NCI-H2171 treated with DMSO at 0.1 percent for 48 hours (cell line): ENCODE measurements at regions not wholly inside any gene's neighbourhood (a gene's known extent, or its start where the extent isn't known, plus 50 kb on each side); places are given as distances from the start of the nearest gene placed in this dataset.
A peak's percentile ranks its signal among the peaks of the same experiment; 100 is the strongest.
"Not testable (repeated sequence)": the region's sequence is repeated elsewhere in the genome, so short reads cannot be mapped to it uniquely, and the experiment has no call there.

Experiments
- DNase-seq: peaks from one replicate; lab custom pipeline; 2025; lab: John Stamatoyannopoulos, UW

DNA sequence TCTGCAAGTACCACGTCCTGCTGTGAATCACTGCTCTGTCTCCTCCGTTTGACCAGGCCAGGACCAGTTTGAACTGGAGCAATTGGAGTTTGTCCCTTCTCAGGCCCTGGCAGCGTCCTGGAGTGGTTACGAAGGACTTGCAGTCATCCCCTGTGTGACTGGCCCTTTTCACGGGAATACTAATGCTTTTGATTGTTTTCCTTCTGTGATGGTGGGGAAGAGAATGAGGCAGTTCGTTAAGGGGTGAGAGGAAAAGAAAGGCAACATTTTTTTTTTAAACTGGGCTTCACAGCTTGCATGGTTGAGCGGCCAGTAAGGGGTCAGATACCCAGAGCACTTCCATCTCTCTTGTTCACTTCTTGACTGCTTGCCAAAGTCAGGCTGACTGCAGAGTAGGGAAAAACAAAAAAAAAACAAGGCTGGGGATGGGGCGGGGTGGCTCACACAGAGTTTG is 153.5 kb upstream of the STK32A start:
- DNase-seq: peak; percentile 1

DNA sequence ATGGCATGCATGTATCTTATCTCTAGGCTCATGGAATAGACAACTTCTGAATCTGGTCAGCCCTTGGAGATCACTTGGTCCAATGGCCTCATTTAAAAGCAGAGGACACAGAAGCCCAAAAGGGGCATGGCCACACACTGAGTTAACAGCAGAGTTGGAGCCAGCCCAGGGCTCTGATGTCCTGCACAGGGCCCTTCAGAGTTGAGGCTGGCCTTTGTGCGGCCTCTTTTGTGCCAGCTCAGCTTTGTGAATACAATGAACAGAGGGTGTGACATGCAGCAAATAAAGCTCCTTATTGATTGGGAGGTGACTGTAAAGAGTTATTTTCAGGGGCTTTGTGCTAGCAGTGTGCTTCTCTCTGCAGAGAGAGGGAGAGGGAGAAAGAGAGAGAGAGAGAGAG is 150.1 kb upstream of the STK32A start:
- DNase-seq: no peak

DNA sequence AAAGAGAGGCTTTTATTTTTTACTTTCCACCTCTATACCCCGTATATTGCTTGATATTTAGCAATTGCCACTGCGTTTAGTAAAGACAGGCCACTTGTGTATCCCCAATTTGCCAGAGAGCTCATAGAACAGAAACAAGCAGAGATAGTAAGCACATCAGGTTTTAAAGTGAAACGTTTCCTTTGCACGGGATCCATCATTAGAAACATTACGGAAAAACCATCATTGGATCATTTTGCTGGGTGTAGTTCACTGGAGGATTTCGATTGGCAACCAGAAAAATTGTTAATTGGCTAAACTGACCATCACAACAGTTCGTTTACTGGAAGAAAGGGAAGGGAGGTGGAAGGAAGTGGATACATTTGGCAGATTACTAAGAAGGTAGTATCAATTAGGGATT is 149.4 kb upstream of the STK32A start:
- no peak for DNase-seq

DNA sequence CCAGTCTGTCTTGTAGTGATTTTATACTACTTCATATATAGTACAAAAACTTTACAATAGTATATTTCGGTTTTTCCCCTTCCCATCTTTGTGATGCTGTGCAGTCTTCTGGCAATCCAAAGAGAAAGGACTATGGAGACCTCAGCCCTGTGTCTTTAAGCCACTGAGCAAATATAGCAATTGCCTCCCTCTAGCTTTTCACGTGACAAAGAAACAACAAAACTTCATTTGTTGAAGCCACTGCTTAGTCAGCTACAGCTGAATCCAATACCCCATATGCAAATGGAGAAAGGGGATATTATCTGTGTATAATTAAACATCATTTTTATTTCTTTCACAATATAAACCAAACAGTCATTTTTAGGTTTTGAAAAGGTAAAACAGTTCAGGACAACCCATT is 142.8 kb upstream of the STK32A start:
- DNase-seq: no peak

DNA sequence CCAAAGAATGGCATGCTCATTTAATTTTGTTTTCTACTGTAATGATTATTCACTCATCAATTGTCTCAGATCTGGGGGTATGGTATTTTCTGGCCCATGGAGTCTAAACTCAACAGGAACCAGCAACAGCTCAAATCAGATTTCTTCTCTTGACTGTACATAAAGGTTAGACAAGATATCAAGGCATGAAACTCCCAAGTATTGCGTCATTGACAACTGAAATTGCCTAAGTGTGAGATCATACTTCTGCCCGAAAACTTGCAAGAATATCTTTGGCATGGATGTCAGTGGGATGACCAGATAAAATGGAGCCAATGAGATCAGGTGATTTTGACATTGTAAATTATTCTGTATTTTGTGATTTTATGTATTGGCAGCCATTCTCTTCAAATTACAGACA is 141.7 kb upstream of the STK32A start:
- no peak for DNase-seq

DNA sequence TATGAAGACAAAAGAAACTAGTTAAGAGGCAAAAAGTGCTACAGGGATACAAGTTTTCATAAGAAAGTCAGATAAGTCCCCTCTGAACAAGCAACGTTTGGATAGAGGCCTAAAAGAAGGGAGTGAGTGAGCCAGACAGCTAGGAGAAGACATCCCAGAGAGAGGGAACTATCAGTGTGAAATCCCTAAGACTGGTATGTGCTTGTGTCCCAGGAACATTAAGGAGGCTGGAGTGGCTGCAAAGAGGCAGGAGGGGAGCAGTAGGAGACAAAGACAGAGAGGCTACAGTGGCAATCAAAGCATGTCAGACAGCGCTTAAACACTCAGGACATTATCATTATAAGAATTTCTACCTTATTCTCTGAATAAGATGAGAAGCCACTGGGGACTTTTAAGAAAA is 139.1 kb upstream of the STK32A start:
- no peak for DNase-seq

DNA sequence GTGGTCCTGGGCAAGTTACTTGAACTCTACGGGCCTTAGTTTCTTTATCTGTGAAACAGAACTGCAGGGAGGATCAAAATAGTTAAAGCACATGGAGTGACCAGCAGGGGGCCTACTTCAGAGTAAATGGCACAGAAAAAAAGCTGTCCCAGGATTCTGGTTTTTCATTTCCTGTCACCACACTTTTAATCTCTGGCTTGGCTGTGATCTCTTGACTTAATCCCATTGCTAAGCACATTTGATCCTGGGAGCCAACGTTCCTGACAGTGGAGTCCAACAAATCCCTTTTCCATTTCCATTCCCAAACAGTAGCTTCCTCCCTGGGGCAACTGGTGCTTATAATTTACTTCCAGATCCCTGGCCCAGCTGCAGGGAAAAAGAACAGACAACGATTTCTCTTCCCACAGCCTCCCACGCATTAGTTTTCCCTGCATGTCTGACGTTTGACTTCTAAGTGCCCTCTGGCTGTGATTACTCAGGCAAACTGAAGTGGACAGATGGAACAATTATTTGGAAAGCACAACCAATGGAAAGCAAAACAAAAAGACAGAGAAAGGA is 136.5 kb upstream of the STK32A start:
- DNase-seq: peak; percentile 71

DNA sequence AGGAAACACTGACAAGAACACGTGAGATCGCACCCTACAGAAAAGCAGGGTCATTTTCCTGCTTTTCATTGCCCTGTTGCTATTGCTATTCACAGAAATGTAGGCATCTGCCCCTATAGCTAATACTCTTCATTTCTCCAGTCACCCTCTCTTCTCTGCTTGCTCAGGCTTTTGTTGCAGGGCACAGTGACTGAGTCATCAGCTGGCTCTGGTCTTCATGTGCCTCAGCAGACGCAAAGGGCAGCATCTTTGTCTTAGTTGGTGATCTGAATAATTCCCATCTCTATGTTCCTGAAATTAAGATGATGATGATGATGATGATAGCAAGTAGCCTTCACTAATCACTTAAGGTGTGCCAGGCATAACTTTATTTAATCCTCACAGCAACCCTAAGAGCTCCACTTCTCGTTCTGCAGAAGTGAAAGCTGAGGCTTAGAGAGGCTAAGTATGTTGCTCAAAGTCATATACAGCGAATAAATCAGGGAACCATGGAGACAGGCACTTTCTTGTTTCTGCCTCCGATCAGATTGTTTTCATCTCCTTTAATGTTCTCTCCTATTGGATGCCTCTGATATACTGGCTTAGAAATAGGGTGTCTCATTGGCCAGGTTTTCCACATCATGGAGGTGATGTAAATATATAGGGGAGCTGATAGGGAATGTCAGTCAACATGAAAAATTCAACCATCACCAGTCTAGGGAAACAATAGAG is 133.0 kb upstream of the STK32A start:
- DNase-seq: no peak

DNA sequence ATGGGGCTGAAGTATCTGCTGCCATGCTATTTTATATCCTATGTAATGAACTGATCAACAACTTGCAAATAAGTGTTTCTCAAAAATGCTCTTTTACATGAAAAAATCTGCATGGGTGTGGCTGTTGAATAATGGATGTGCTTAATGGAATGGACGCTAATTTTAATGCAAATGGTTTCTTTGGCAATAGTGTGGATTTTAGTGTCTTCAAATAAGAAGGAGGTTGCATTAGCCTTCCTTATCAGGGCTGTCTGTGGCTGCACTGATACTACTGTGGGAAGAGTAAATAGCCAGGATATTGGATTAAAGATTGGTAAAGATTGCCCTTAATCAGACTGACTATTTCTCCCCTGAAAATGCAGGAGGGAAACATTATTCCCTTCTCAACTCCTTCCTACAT is 121.9 kb upstream of the STK32A start:
- no peak for DNase-seq

DNA sequence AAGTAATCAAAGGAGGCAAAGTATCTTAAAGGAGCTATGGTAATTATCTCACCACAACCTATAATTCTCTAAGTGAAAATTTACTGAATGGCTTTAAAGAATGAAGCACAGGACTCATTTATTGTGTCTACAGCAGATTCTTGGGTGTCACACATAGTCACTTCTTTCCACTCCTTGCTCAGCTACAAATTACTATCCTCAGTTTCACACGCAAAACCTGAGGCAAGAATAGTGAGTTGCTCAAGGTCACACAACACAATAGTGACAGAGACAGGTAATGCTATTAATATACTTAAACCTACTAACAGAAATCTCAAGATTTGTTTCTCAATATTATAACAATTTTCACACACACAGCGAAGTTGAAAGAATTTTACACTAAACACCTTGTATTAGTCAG is 120.9 kb upstream of the STK32A start:
- no peak for DNase-seq

DNA sequence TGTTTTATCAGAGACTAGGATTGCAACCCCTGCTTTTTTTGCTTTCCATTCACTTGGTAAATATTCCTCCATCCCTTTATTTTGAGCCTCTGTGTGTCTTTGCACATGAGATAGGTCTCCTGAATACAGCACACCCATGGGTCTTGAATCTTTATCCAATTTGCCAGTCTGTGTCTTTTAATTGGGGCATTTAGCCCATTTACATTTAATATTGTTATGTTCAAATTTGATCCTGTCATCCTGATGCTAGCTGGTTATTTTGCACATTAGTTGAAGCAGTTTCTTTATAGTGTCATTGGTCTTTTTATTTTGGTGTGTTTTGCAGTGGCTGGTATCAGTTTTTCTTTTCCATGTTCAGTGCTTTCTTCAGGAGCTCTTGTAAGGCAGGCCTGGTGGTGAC is 95.1 kb upstream of the STK32A start:
- not testable (repeated sequence) for DNase-seq

DNA sequence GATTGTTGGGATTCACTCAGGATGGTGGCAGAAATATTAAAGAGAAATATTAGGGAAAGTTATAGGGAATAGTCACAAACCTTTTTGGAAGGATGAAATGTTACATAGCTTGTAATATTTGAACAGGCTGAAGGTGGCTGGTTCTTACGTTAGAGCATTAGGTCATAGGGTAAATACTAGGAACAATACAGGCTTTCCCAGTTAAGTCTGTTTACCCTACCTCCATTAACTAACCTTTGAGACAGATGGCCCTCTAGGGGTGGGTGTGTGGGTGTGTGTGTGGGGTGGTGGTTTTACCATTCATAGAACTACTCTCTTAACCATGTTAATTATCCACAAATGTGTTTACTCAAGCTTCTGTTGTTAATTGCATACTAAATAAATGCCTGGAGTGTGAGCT is 94.3 kb upstream of the STK32A start:
- no peak for DNase-seq

DNA sequence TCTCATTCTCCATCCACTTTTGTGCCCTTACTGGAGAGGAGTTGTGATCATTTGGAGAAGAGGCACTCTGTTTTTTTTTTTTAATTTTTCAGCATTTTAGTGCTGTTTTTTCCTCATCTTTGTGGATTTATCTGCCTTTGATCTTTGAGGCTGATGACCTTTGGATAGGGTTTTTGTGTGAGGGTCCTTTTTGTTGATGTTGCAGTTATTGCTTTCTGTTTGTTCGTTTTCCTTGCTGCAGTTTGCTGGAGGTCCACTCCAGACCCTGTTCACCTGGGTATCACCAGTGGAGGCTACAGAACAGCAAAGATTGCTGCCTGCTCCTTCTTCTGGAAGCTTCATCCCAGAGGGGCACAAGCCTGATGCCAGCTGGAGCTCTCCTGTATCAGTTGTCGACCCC is 93.2 kb upstream of the STK32A start:
- not testable (repeated sequence) for DNase-seq

DNA sequence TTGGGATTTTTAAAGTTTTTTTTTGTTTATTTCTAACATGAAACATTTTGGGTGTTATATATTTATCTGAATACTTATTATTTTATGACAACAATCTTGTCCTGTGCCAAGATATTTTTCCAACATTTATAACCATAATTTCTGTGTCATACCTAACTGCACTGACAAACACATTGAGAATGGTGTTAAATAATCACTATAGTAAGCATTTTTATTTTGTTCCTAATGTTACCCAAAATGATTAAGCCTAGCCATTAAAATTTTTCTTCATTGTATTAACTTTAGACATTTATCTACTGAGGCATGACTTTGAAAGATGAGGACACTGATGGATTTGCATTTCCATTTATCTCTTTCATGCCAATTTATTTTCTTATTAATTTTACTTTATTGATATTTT is 91.6 kb upstream of the STK32A start:
- no peak for DNase-seq

DNA sequence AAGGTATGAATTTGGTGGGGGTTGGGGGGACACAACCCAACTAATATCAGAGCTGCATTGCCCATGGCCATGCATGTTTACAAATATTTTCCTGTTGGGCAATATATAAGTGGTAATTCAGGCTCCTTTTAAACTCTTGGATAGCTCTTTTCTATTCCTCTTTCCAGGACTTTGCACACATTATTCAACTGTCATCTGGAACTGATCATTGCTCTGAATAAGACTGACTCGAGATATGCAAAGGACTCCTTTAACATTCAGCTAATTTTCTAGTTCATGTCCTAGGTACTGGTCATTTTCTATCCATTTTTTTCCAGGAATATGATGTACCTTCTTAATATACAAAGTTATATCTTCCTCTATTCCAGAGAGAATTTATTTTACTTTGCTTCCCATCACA is 89.5 kb upstream of the STK32A start:
- DNase-seq: no peak

DNA sequence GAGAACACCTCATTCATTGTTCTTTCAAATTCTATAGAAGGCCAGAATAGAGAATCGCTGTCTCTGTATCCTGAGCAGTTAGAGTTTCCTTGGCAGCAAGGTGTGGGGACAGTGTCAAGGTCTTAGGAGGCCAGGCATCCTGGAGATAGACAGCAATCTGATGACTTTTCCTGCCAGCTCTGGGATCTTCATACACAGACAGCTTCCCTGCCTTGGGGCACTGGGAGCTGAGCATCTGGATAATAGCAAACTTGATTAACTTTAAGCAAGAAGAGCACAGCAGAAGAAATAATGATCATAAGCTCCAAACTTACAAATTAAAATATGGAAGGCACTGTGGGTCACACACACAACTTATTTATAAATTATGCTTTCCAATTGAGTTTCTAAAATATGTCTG is 86.1 kb upstream of the STK32A start:
- DNase-seq: no peak

DNA sequence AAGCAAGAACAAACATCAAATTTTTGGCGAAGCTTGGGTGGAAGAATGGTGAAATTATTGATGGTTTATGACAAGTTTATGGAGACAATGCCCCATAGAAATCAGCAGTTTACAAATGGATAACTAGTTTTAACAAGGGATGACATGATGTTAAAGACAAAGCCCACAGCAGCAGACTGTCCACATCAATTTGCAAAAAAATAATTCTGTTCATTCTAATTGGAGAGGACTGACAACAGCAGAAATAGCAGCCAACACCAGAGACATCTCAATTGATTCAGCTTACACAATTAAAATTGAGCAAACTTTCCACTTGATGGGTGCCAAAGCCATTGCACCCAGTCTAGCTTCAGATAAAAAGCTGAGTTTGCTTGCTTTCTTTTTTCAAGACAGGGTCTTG is 82.7 kb upstream of the STK32A start:
- no peak for DNase-seq

DNA sequence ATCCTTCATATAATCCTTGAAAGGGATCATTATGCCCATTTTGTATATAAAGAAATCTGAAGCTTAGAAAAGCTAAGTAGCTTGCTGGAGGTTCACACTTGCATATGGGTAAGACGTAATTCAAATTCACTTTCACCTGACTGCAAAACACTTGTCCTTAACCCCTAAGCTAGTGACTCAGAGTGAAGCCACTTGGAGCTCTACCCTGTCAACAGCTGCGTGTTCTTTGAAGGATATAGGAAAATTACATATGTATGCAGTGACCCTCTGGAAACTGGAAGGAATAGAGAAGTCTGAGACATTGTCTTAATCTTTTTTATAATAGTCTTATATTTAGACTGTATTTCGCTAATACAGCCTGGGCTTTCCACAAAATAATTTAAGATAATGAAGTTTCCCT is 80.0 kb upstream of the STK32A start:
- DNase-seq: no peak

DNA sequence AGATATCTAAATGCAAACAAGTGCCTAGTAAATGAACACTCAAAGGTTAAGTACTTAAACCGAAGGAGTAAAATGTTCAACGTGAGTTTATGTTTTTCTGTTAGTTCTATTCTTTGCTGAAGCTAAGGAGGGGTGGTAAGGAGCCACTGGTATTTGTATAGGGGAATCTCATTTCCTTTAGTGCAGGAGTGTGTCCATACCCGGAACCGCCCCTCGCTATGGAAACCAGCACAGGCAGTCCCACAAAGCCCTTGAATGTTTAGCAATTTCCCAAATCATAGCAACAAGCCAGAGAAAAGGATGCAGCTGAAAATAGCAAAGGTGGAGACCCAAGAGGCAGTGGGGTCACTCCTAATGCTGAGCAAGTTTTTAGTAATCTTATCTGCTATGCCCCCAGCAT is 78.8 kb upstream of the STK32A start:
- DNase-seq: no peak

DNA sequence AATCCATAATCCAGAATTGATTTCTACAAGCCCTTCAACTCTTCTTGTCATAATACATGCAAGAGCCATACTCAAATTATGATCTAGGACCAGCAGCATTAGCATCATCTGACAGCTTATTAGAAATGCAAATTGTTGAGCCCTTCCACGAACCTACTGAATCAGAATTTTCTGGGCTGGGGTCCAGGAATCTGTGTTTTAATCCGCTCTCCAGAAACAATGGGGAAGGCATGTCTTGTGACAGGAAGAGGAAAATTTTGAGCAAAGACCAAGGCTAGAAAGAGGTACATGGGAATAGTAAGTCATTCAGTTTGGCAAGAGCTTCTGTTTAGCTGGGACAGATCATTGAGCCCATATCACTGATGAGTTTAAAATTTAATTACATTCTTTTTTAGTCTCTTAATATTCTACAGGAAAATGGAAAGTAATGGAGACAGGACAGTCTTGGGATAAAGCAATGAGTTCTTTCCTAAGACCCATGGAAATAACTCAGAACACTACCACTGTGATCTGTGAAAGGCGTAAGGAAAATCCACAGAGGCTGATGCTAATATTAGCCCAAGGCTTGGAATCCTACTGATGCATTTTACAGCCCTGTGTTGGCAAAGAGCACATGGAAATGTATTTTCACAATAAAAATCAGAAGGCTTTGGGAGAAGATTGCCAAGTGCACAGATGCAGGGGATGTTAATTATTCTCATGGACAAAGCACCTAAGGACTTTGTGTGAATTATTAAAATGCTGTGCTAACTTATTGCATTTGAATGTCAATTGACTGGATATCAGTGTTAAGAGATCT is 73.7 kb upstream of the STK32A start:
- no peak for DNase-seq

DNA sequence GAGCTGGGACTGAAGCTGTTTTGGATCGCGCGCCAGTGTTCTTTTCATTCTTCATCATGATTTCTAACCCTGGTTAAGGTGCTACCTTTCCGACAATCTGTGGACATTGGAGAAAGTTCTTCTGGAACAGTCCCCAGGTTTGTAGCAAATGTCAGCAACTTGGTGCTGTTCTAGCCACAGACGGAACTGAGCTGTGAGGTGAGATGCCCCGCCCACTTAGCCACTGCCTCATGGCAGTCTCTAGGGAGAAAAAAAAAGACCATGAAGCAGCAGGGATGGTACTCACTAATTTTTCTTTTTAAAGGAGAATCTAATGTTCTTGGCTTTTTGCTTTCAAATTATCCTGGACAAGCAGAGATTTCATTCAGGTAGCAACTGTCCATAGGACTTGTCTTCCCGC is 72.1 kb upstream of the STK32A start:
- DNase-seq: peak; percentile 3

DNA sequence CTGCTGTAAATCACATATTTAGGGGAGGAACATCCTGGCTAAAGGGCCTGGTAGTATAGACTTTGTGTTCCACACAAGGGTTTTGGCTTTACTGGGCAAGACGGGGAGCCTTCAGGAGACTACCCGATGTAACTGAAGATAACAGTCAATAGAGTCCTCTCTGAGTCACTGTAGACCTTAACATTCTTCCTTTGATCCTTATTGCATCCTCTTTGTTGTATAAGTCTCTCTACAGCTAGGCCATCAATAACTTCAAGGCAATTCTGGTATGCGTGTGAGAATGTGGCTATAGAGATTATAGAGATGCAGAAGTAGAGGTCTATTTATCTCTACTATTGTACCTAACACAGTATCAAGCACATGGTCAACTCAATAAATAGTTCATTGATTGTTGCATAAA is 67.3 kb upstream of the STK32A start:
- DNase-seq: no peak

DNA sequence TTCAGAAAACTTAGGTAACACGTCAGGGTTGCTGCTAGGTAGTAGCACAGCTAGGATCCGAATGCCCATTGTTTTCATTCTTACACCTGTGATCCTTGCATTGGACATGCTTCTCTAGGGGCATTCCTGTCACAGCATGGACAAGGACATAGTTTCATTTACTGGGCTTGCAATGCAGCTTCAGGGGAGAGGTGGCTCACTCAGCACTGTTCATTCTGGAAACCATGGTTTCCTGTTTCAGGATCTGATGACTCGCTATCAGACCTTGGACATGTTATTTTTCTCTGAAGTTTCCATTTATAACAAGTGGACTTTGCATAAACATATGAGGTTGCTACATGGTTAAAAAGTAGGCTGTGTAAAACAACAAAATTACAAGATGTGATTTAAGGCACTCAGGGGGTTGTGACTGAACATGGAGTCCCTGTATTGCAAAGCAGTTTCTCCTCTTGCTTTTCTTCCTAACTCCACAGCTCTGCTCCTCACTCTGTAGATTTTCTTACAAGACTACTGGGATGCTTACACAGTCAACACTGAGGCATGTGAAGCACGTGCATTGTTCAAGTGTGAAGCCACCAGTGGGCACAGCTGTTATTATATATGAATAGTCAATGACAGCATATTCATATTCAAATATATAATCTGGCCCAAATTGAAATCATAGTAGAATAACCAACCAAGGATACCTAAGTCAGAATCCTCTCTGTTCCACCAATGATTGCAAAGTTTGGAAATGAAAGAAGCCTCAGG is 66.1 kb upstream of the STK32A start:
- DNase-seq: no peak
